ENCODE measurements at regions not wholly inside any gene's neighbourhood (a gene's known extent, or its start where the extent isn't known, plus 50 kb on each side); places are given as distances from the start of the nearest gene placed in this dataset.
A peak's percentile ranks its signal among the peaks of the same experiment; 100 is the strongest.

- H3K4me1 ChIP-seq (ENCODE audit: control insufficient read depth, insufficient read depth, low read length) = peaks cover 39% of the 10 kb centered on the region
- peaks cover 81% of the 10 kb centered on the region for H3K27me3 ChIP-seq (ENCODE audit: control insufficient read depth, insufficient read depth, low read length)
- no peaks in the 10 kb centered on the region for H3K9me3 ChIP-seq (ENCODE audit: control insufficient read depth, insufficient read depth, low read depth, low read length)
- peak overlapping the region; percentile 22 for H3K4me3 ChIP-seq (ENCODE audit: low read depth, low read length)
- H3K36me3 ChIP-seq (ENCODE audit: control insufficient read depth, insufficient read depth, low read length) = no peaks in the 10 kb centered on the region
- no peak overlapping the region for H3K9ac ChIP-seq (ENCODE audit: low read length)
- no peak overlapping the region for H3K27ac ChIP-seq (ENCODE audit: low read depth, low read length)
Measured at GRCh38 chr5:88144219-88145001, 124.2 kb downstream of the TMEM161B start.

DNA sequence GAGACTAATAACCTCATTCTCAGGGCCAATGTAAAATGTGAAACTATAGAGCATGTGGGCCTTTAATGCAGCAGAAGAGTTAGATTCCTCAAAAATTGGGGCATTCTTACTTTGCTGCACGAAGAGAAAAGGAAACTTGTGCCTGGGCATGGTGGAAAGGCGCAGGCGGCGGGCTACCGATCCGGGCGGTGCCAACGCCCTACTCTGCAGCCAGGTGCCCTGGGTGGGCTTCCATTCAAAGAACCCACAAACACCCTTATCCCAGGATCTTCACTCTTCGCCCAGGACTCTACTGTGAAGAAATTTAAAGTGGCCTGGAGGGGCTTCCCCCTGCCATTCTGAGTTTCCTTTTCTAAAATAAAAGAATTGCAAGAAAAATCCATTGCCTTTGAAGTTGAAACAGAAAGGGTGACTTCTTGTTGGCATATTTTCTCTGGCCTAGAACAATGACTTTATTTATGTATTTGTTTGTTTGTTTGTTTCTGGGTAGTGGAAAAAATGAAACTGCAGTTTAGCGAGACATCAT is 124.9 kb downstream of the TMEM161B start:
- Histone ChIP-seq H3K9ac (ENCODE audit: low read length) (no peak overlapping the region), H3K27ac (ENCODE audit: low read depth, low read length) (no peak overlapping the region), H3K4me1 (ENCODE audit: control insufficient read depth, insufficient read depth, low read length) (peaks cover 39% of the 10 kb centered on the region), H3K36me3 (ENCODE audit: control insufficient read depth, insufficient read depth, low read length) (no peaks in the 10 kb centered on the region), H3K27me3 (ENCODE audit: control insufficient read depth, insufficient read depth, low read length) (peaks cover 88% of the 10 kb centered on the region), H3K9me3 (ENCODE audit: control insufficient read depth, insufficient read depth, low read depth, low read length) (no peaks in the 10 kb centered on the region), H3K4me3 (ENCODE audit: low read depth, low read length) (peak overlapping the region; percentile 22)

GRCh38 chr5:88142886-88143692 is 125.6 kb downstream of the TMEM161B start:
- Histone ChIP-seq H3K9ac (ENCODE audit: low read length) (no peak overlapping the region), H3K27me3 (ENCODE audit: control insufficient read depth, insufficient read depth, low read length) (peaks cover 86% of the 10 kb centered on the region), H3K9me3 (ENCODE audit: control insufficient read depth, insufficient read depth, low read depth, low read length) (no peaks in the 10 kb centered on the region), H3K27ac (ENCODE audit: low read depth, low read length) (no peak overlapping the region), H3K4me1 (ENCODE audit: control insufficient read depth, insufficient read depth, low read length) (peaks cover 39% of the 10 kb centered on the region), H3K36me3 (ENCODE audit: control insufficient read depth, insufficient read depth, low read length) (no peaks in the 10 kb centered on the region), H3K4me3 (ENCODE audit: low read depth, low read length) (peak overlapping the region; percentile 22)

GRCh38 chr5:88142636-88142885 is 126.1 kb downstream of the TMEM161B start:
- peak overlapping the region; percentile 58 for H3K4me3 ChIP-seq (ENCODE audit: low read depth, low read length)
- peaks cover 39% of the 10 kb centered on the region for H3K4me1 ChIP-seq (ENCODE audit: control insufficient read depth, insufficient read depth, low read length)
- H3K9ac ChIP-seq (ENCODE audit: low read length) = no peak overlapping the region
- no peaks in the 10 kb centered on the region for H3K36me3 ChIP-seq (ENCODE audit: control insufficient read depth, insufficient read depth, low read length)
- peaks cover 81% of the 10 kb centered on the region for H3K27me3 ChIP-seq (ENCODE audit: control insufficient read depth, insufficient read depth, low read length)
- no peaks in the 10 kb centered on the region for H3K9me3 ChIP-seq (ENCODE audit: control insufficient read depth, insufficient read depth, low read depth, low read length)
- H3K27ac ChIP-seq (ENCODE audit: low read depth, low read length) = no peak overlapping the region

DNA sequence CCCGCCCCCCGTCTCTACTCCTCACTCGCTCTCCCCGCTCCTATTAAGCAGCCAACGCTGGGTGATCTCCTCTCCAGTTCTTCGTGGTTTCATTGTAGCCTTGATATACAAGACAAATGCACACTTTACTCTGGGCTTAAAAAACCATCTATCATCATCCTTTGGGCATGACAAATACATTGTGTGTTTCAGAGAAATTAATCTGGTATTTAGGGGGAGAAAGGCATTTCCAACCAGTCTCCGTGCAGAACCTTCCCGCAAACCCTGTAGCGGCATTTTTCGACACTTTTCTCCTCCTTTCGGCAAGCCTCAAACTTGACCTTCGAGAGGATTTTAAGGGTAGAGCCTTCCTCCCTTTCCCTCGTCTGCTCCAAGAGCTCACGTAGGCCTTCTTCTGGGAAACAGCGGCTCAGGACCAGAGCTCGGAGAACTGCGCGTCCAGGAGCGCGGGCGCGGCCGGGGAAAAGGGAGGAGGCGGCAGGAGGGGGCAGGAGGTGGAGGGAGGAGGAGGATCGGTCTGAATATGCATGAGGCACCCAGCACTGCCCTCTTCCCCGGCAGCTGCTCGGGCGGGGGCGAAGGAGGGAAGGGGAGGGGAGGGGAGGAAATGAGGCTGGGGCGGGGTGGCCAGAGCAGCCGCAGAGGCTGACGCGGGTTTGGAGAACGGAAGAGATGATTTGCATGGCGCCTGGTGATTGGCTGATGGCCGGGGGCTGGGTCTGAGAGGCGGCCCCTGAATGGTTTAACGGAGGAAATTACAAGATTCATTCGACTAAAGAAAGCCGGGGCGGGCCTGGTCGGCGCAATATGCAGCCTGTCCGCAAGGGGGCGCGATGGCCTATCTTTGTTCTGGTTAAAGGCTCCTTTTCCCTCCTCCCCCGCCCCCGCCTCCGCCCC is 127.5 kb downstream of the TMEM161B start:
- H3K27me3 ChIP-seq (ENCODE audit: control insufficient read depth, insufficient read depth, low read length) = peaks cover 68% of the 10 kb centered on the region

DNA sequence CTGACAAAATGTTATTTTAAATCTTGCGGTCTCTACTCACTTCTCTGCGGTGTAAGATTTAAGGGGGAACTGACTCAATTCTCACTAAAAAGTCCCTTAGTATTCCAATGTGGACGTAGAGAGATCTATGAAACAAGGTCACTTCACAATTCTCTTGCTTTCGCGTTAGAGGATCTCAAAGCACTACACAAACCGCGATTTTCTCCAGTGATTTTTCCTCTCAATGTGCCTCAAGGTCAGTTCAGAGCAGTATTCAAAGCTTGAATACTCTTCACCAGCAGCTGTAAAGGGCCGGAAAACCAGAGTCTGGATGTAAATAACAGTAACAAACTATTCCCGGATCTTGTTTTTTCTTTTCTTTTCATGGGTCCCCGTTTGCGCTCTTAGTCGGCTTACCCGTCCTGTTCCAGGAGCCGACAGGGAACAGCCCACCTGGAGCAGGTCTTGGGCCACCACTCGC is 128.2 kb downstream of the TMEM161B start:
- H3K36me3 ChIP-seq (ENCODE audit: control insufficient read depth, insufficient read depth, low read length) = no peaks in the 10 kb centered on the region
- H3K4me1 ChIP-seq (ENCODE audit: control insufficient read depth, insufficient read depth, low read length) = peaks cover 30% of the 10 kb centered on the region
- H3K9ac ChIP-seq (ENCODE audit: low read length) = no peak overlapping the region
- peaks cover 61% of the 10 kb centered on the region for H3K27me3 ChIP-seq (ENCODE audit: control insufficient read depth, insufficient read depth, low read length)
- H3K4me3 ChIP-seq (ENCODE audit: low read depth, low read length) = peak overlapping the region; percentile 69
- no peak overlapping the region for H3K27ac ChIP-seq (ENCODE audit: low read depth, low read length)
- no peaks in the 10 kb centered on the region for H3K9me3 ChIP-seq (ENCODE audit: control insufficient read depth, insufficient read depth, low read depth, low read length)

More for the DNA sequence above, 127.5 kb downstream of the TMEM161B start:
- Histone ChIP-seq H3K9me3 (ENCODE audit: control insufficient read depth, insufficient read depth, low read depth, low read length) (no peaks in the 10 kb centered on the region), H3K9ac (ENCODE audit: low read length) (peak overlapping the region; percentile 8), H3K27ac (ENCODE audit: low read depth, low read length) (no peak overlapping the region), H3K4me3 (ENCODE audit: low read depth, low read length) (peak overlapping the region; percentile 69), H3K36me3 (ENCODE audit: control insufficient read depth, insufficient read depth, low read length) (no peaks in the 10 kb centered on the region), H3K4me1 (ENCODE audit: control insufficient read depth, insufficient read depth, low read length) (peaks cover 35% of the 10 kb centered on the region)

DNA sequence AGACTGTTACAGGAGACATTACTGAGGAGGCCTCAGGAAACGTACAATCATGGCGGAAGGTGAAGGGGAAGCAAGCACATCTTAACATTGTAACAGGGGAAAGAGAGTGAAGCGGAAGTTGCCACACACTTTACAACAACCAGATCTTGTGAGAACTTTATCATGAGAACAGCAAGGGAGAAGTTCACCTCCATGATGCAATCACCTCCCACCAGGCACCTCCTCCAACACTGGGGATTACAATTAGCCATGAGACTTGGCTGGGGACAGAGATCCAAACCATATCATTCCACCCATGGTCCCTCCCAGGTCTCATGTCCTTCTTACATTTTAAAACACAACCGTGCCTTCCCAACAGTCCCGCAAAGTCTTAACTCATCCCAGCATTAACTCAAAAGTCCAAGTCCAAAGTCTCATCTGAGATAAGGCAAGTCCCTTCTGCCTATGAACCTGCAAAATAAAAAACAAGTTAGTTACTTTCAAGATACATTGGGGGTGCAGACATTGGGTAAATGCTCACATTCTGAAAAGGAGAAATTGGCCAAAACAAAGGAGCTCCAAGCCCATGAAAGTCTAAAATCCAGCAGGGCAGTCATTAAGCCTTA is 138.3 kb downstream of the TMEM161B start:
- no peak overlapping the region for H3K27ac ChIP-seq (ENCODE audit: low read depth, low read length)
- no peak overlapping the region for H3K4me3 ChIP-seq (ENCODE audit: low read depth, low read length)
- no peak overlapping the region for H3K9ac ChIP-seq (ENCODE audit: low read length)
- no peaks in the 10 kb centered on the region for H3K36me3 ChIP-seq (ENCODE audit: control insufficient read depth, insufficient read depth, low read length)
- H3K4me1 ChIP-seq (ENCODE audit: control insufficient read depth, insufficient read depth, low read length) = no peaks in the 10 kb centered on the region
- H3K27me3 ChIP-seq (ENCODE audit: control insufficient read depth, insufficient read depth, low read length) = no peaks in the 10 kb centered on the region
- H3K9me3 ChIP-seq (ENCODE audit: control insufficient read depth, insufficient read depth, low read depth, low read length) = no peaks in the 10 kb centered on the region

GRCh38 chr5:88128813-88129212 is 139.8 kb downstream of the TMEM161B start:
- Histone ChIP-seq H3K4me3 (ENCODE audit: low read depth, low read length) (no peak overlapping the region), H3K27ac (ENCODE audit: low read depth, low read length) (no peak overlapping the region), H3K4me1 (ENCODE audit: control insufficient read depth, insufficient read depth, low read length) (no peaks in the 10 kb centered on the region), H3K9ac (ENCODE audit: low read length) (no peak overlapping the region), H3K9me3 (ENCODE audit: control insufficient read depth, insufficient read depth, low read depth, low read length) (no peaks in the 10 kb centered on the region), H3K27me3 (ENCODE audit: control insufficient read depth, insufficient read depth, low read length) (no peaks in the 10 kb centered on the region), H3K36me3 (ENCODE audit: control insufficient read depth, insufficient read depth, low read length) (no peaks in the 10 kb centered on the region)

- no peak overlapping the region for H3K4me3 ChIP-seq (ENCODE audit: low read depth, low read length)
- H3K9ac ChIP-seq (ENCODE audit: low read length) = no peak overlapping the region
- no peaks in the 10 kb centered on the region for H3K27me3 ChIP-seq (ENCODE audit: control insufficient read depth, insufficient read depth, low read length)
- H3K4me1 ChIP-seq (ENCODE audit: control insufficient read depth, insufficient read depth, low read length) = no peaks in the 10 kb centered on the region
- H3K36me3 ChIP-seq (ENCODE audit: control insufficient read depth, insufficient read depth, low read length) = no peaks in the 10 kb centered on the region
- H3K9me3 ChIP-seq (ENCODE audit: control insufficient read depth, insufficient read depth, low read depth, low read length) = 0 out of 2 replicates have a peak, but pooled peaks cover 3% of the 10 kb centered on the region
- no peak overlapping the region for H3K27ac ChIP-seq (ENCODE audit: low read depth, low read length)
Measured at GRCh38 chr5:88119535-88120125, 149.0 kb downstream of the TMEM161B start.

GRCh38 chr5:88118179-88118578 is 150.5 kb downstream of the TMEM161B start:
- H3K4me3 ChIP-seq (ENCODE audit: low read depth, low read length) = no peak overlapping the region
- no peaks in the 10 kb centered on the region for H3K36me3 ChIP-seq (ENCODE audit: control insufficient read depth, insufficient read depth, low read length)
- no peaks in the 10 kb centered on the region for H3K4me1 ChIP-seq (ENCODE audit: control insufficient read depth, insufficient read depth, low read length)
- no peak overlapping the region for H3K9ac ChIP-seq (ENCODE audit: low read length)
- 0 out of 2 replicates have a peak, but pooled peaks cover 3% of the 10 kb centered on the region for H3K9me3 ChIP-seq (ENCODE audit: control insufficient read depth, insufficient read depth, low read depth, low read length)
- H3K27me3 ChIP-seq (ENCODE audit: control insufficient read depth, insufficient read depth, low read length) = no peaks in the 10 kb centered on the region
- H3K27ac ChIP-seq (ENCODE audit: low read depth, low read length) = no peak overlapping the region

All from HUES6 (cell line).